HEK293T (cell line): ENCODE measurements at regions not wholly inside any gene's neighbourhood (a gene's known extent, or its start where the extent isn't known, plus 50 kb on each side); places are given as distances from the start of the nearest gene placed in this dataset.

ENCODE experiments used
- FOXK2 ChIP-seq: fragments of 450-650 bp; IDR thresholded peaks from 2 replicates; pipeline ENCODE4 v1.6.1; 2016; ENCODE audit warnings: mild to moderate bottlenecking
- FOXM1 ChIP-seq: fragments of 450-650 bp; IDR thresholded peaks from 2 replicates; pipeline ENCODE4 v1.6.1; 2017; ENCODE audit warnings: mild to moderate bottlenecking, borderline replicate concordance
- SP1 ChIP-seq: fragments of 450-650 bp; IDR thresholded peaks from 2 replicates; pipeline ENCODE4 v1.6.1; 2017
- TARDBP ChIP-seq: fragments of 450-650 bp; IDR thresholded peaks from 2 replicates; pipeline ENCODE4 v1.6.1; 2016

GRCh38 chr2:42863320-42863719 lies 70.9 kb upstream of the HAAO start:
- no peak for TF ChIP-seq SP1
- TF ChIP-seq FOXM1: no peak
- TF ChIP-seq FOXK2: no peak
- no peak for TF ChIP-seq TARDBP
